DMS153 (cell line): ENCODE measurements at regions not wholly inside any gene's neighbourhood (a gene's known extent, or its start where the extent isn't known, plus 50 kb on each side); places are given as distances from the start of the nearest gene placed in this dataset.
"Not testable (repeated sequence)": the region's sequence is repeated elsewhere in the genome, so short reads cannot be mapped to it uniquely, and the experiment has no call there.

Source experiments
- DNase-seq: peaks from one replicate; lab custom pipeline; 2025; lab: John Stamatoyannopoulos, UW

DNA sequence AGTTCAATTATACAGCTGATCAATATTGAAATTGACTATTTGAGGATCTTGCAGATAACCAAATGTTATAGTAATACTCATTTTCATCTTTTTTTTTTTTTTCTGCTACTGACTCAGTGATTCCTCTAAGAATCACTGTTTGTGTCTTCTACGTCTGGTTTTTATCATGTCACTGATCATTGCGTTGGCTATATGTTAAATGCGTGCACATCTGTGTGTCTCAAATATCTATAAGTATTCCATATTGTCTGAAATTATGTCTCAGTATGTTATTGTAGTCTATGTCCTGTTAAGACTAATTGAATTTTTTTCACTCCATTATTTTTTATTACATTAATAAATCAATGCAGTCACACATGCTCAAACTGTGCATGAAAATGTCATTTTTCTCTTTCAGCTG lies 200.5 kb downstream of the PCDH20 start:
- DNase-seq, result no peak

- DNase-seq, result no peak
These were observed 201.1 kb downstream of the PCDH20 start for GRCh38 chr13:61214551-61214950.

DNA sequence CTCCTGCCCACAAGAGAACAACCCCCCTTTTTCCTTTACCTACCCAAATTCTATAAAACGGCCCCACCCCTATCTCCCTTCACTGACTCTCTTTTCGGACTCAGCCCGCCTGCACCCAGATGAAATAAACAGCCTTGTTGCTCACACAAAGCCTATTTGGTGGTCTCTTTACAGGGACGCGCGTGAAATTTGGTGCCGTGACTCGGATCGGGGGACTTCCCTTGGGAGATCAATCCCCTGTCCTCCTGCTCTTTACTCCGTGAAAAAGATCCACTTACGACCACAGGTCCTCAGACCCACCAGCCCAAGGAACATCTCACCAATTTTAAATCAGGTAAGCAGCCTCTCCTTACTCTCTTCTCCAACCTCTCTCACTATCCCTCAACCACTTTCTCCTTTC lies 209.8 kb downstream of the PCDH20 start:
- DNase-seq, result not testable (repeated sequence)

GRCh38 chr13:61204025-61204424 lies 211.6 kb downstream of the PCDH20 start:
- no peak for DNase-seq

DNA sequence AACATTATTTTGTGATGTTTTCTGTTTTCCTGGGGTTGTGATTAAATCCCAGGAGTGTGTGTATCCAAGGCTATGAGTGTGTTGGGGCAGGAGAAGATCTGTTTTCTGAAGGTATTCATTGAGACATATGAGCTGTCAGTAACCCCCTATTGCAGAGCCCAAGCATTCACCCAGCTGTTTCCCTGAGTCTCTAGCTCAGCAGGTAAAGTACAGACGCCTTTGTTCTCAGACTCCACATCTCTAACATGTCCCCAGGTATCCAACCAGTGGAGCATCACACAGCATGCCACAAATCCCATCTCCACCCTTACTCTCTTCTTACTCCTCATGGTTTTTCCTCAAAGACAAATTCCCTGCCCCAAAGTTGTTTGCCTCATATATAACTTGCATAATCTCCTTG lies 213.6 kb downstream of the PCDH20 start:
- no peak for DNase-seq

DNA sequence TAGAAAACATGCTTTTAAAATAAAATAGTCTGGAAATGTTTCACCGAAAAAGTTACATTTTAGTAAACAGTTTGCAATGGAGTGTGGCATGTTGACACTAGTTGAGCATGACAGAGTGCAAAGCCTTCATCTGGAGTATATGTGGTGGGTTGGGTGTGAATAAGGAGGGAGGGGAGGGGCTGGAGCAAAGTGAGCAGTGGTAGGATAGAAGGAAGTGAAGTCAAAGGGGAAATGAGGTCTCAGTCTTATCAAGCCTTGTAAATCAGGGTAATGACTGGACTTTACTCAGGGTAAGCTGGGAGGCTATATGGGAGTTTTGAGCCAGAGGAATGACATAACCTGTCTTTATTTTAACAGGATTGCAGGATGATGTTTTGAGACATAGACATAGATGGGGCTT lies 222.8 kb downstream of the PCDH20 start:
- DNase-seq, result no peak

GRCh38 chr13:61188057-61188456 lies 227.6 kb downstream of the PCDH20 start:
- DNase-seq, result no peak

GRCh38 chr13:61187471-61187870 lies 228.2 kb downstream of the PCDH20 start:
- DNase-seq, result no peak

DNA sequence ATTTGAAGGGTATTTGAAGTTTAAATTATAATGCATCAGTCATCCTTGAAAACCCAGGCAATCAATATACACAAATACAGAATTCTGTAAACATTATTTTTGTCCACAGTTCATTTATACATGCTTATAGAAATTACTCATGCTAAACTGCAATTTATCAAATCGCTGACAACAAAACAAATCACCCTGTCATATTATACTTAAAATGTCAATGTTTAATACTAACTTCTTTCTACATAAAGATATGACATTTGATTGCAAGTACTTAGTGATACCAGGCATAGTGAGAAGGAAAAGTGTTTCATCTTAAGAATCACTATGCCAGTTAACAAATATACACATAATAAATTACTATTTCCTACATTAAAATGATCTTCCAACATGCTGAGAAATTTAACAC lies 232.0 kb downstream of the PCDH20 start:
- DNase-seq, result no peak

- DNase-seq, result no peak
These were observed 235.4 kb downstream of the PCDH20 start for GRCh38 chr13:61180234-61180633.

DNA sequence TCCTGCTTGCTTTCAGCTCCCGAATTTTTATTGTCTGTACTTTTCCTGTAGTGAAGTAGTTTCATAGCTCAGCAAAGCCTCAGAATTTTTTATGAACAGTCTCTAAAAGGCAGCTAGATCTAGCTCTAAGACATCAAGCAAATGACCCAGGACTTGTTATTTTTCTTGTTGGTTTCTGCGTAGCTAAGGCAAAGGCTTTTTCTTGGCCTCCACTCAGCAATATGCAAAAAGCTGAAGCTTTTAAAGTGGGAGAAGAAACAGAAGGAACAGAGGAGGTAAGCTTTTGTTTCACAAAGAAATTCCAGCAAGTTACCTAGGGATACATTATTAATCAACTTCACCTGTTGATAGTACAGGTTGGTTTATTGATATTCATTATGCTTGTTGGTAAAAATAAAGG lies 235.9 kb downstream of the PCDH20 start:
- no peak for DNase-seq

GRCh38 chr13:61170856-61171255 lies 244.8 kb downstream of the PCDH20 start:
- DNase-seq, result no peak

- no peak for DNase-seq
These were observed 253.0 kb downstream of the PCDH20 start for GRCh38 chr13:61162636-61163035.

- DNase-seq, result no peak
These were observed 253.5 kb downstream of the PCDH20 start for GRCh38 chr13:61162106-61162505.

DNA sequence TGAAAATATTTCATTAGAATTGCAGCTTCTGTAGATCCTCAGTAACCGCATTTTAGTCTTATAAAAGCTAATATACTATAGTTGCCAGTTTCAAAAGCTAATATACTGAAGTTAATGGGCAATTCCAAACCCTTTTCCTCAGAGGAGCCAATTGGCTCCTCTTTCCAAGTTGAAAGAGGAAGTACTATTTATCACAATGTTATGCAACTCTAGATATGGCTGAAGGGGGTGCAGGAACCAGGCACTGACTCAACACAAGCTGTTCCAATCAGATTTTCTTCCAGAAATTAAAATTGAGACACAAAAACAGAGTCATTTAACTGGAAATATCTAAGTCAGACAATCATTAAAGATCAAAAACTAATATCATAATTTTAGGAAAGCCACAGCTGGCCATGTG lies 258.9 kb downstream of the PCDH20 start:
- DNase-seq, result no peak

DNA sequence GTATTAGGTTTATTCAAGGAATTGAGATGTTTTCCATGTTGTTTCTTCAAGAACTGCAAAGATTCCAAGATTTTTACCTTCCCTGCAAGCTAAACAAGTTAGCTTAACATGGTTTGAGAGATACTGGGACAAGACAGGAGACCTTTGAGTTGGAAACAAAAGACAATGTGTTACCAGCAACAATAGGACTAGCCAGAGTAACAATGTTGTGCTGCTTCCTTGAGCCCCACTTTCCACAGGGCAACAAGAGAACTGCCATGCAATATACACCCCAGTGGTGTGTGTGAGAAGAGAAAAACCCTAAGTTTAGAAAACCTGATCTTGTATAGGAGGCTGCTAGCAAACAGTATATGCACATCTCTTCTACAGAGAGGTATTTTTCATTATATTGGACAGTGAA lies 264.6 kb downstream of the PCDH20 start:
- no peak for DNase-seq

DNA sequence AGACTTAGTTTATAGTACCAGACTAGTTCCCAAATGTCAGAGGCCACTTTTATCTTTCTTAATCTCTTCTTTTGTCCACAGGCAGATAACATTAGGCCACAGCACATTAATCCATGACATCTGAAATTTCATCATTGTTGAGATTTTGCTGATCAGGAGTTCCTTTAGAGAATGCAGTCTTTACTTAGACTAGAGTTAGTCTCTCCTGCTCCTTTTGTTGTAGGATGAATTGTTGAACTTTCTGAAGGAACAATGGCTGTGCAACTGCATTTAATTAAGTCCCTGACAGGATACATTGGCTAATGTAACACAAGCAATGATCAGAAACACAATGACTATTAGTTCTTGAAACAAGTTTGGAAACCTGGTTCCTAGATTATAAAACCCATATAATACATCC lies 266.3 kb downstream of the PCDH20 start:
- DNase-seq, result no peak

GRCh38 chr13:61148691-61149315 lies 266.8 kb downstream of the PCDH20 start:
- no peak for DNase-seq

DNA sequence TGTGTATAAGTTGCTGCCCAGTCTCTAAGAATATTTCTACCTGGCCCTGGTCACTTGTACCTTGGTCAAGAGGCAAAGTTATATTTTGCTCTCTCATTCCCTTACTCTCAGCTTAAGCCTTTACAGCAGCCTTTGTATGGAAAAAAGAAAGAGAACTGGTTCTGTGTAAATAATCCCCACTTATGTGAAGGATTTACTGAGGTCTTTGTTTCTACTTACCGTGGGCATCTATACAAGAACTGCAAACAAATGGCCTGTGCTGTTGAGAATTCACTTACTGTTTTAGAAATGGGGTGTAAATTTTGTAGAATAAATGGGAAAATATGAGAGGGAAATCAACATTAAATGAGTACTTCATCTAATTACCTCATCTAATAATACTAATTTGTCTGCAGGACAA lies 267.4 kb downstream of the PCDH20 start:
- no peak for DNase-seq

DNA sequence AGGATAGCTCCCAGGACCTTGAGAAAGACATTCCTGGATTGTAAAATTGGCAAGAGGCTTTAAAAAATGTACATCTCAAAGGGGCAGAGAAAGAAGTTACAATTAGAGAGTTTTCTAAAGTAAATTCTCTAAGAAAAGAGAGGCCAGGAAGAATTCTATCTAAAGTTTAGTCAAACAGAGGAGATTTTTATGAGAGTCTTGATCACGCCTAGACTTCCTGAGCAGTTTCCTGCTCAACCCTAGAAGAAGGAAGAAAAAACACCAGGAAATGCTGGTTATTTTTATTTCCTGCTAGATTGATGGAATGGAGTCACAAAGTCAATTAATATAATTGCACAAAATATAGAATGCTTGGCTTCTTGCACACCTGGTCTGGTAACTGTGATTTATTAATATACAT lies 269.1 kb downstream of the PCDH20 start:
- DNase-seq, result no peak

- DNase-seq, result no peak
These were observed 269.5 kb downstream of the PCDH20 start for GRCh38 chr13:61146158-61146557.

GRCh38 chr13:61144834-61145593 lies 270.6 kb downstream of the PCDH20 start:
- DNase-seq, result no peak

DNA sequence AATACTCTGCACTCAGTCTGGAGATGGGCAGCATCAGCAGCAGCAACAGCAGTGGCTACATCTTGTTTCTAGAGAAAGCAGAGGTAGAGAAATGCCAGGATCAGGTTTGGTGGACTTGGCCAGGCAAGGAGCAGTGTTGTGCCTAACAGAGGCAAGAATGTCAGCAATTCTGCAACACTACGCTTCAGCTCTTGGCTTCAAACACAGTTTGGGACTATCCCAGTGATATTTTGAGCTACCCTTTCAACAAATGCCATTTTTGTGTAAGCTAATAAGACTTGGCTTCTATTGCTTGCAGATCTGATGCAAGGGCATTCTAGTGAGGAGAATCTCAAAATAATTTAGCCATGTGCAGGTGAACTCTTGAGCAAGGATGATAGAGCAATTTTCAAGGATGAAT lies 271.3 kb downstream of the PCDH20 start:
- DNase-seq, result no peak

DNA sequence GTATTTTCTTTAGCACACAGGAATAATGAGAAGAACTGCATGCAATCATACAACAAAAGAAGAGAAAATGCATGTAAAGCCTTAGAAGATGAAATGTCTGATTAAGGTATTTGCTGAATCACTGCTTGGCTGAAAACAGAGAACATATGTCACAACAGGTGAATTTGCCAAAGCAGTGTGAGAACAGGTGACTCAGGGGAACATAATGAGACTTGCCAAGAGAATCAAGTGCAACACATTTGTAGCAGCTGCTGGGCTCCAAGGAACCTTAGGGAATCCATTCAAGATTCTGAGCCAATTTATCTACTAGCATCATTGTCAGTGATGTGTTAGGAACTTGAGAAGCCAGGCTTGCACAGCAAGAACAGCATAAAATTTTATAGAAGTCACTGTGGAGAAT lies 273.1 kb downstream of the PCDH20 start:
- no peak for DNase-seq
